GM12865 (cell line): ENCODE measurements at regions not wholly inside any gene's neighbourhood (a gene's known extent, or its start where the extent isn't known, plus 50 kb on each side); places are given as distances from the start of the nearest gene placed in this dataset.

Experiments
- DNase-seq: peaks from one replicate; pipeline ENCODE4 v3.0.0; 2010; ENCODE audit warnings: low read depth
- H3K4me3 ChIP-seq: 2 replicates; pipeline ENCODE4 v1.5.1; 2011; ENCODE audit warnings: mild to moderate bottlenecking, low read depth, low read length, control low read depth
- TF ChIP-seq, protein P1 (sequence below): IDR thresholded peaks from 2 replicates; pipeline ENCODE4 v1.5.1; 2011; ENCODE audit warnings: low read length, control low read depth, low read depth, inconsistent platforms; ENCODE audit not compliant: insufficient read depth; ENCODE audit errors: missing control alignments

DNA sequence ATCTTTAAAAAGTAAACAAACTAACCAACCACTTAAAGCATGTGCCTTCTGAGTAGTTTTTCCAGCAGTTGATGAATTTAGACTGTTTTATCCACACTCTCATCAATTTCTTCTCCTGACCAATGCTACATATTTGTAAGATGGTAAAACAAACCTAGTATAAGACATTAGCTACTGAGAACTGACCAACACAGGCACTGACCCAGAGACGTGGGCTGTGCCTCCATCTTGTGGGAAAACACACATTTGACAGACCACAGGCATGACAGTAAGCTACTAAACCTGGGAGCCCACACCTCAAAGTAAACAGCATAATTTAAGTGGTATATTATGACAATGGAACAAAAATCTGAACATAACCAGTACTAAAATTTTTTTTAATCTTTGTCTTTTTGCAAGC is 121.4 kb upstream of the NRSN1 start:
- DNase-seq: no peak
- no peak overlapping the region for H3K4me3 ChIP-seq

GRCh38 chr6:24006254-24006653 is 119.8 kb upstream of the NRSN1 start:
- TF ChIP-seq, protein P1, sequence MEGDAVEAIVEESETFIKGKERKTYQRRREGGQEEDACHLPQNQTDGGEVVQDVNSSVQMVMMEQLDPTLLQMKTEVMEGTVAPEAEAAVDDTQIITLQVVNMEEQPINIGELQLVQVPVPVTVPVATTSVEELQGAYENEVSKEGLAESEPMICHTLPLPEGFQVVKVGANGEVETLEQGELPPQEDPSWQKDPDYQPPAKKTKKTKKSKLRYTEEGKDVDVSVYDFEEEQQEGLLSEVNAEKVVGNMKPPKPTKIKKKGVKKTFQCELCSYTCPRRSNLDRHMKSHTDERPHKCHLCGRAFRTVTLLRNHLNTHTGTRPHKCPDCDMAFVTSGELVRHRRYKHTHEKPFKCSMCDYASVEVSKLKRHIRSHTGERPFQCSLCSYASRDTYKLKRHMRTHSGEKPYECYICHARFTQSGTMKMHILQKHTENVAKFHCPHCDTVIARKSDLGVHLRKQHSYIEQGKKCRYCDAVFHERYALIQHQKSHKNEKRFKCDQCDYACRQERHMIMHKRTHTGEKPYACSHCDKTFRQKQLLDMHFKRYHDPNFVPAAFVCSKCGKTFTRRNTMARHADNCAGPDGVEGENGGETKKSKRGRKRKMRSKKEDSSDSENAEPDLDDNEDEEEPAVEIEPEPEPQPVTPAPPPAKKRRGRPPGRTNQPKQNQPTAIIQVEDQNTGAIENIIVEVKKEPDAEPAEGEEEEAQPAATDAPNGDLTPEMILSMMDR: no peak
- no peak for DNase-seq
- H3K4me3 ChIP-seq: no peak overlapping the region

More for the DNA sequence above, 121.4 kb upstream of the NRSN1 start:
- TF ChIP-seq, protein P1: no peak

DNA sequence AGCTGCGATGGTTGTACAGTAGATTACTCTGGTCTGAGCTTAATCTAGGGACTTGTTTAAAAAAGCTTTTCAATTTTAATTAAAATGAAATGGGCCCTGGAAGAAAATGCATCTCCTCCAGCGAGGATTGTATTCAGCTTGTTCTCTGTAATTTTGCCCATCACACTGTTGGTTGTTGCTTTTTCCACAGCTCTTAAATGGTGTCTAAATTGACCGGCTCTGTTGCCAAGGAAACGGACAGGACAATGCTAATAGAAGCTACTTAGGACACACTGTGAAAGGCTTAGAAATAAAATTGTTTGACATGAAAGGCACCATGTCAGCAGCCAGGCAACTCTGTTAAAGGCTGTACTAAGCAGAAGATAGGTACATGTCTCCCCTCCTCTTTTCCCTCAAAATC is 116.7 kb upstream of the NRSN1 start:
- TF ChIP-seq, protein P1: no peak
- no peak overlapping the region for H3K4me3 ChIP-seq
- no peak for DNase-seq

GRCh38 chr6:24010133-24010532 is 115.9 kb upstream of the NRSN1 start:
- TF ChIP-seq, protein P1: no peak
- no peak for DNase-seq
- H3K4me3 ChIP-seq: no peak overlapping the region

- no peak overlapping the region for H3K4me3 ChIP-seq
- TF ChIP-seq, protein P1: no peak
- DNase-seq: no peak
Measured at GRCh38 chr6:24016286-24016685, 109.7 kb upstream of the NRSN1 start.

- TF ChIP-seq, protein P1: no peak
- DNase-seq: no peak
- no peak overlapping the region for H3K4me3 ChIP-seq
Measured at GRCh38 chr6:24016857-24017256, 109.2 kb upstream of the NRSN1 start.

- H3K4me3 ChIP-seq: no peak overlapping the region
- DNase-seq: no peak
- TF ChIP-seq, protein P1: no peak
Measured at GRCh38 chr6:24019393-24019792, 106.6 kb upstream of the NRSN1 start.
